PC-3 (cell line): ENCODE measurements at regions not wholly inside any gene's neighbourhood (a gene's known extent, or its start where the extent isn't known, plus 50 kb on each side); places are given as distances from the start of the nearest gene placed in this dataset.

ENCODE experiments used
- ATAC-seq: fragments of 200-7000 bp; cut with Tn5 transposase; 2 replicates; pipeline ENCODE4 v1.9.1; 2020; ENCODE audit warnings: mild to moderate bottlenecking, moderate library complexity
- BruUV-seq: library from RNA; stranded (reverse); fragments of 400-500 nt; replicated peaks from 2 replicates; lab custom pipeline; 2021; lab: Mats Ljungman, UMichigan
- CTCF ChIA-PET: fragments of 300-600 bp; sonication (Branson Sonifier 250); formaldehyde crosslinking; loops from one replicate; lab custom pipeline; 2022; ENCODE audit warnings: antibody characterized with exemption; lab: Charles Lee
- POLR2A ChIA-PET: fragments of 300-600 bp; sonication (Branson Sonifier 250); formaldehyde crosslinking; loops from one replicate; lab custom pipeline; 2022; ENCODE audit warnings: antibody characterized with exemption; ENCODE audit not compliant: unreplicated experiment; lab: Charles Lee
- DNase-seq: peaks from one replicate; pipeline ENCODE4 v3.0.0-alpha.2; 2015
- H2AFZ ChIP-seq: fragments of 300-600 bp; sonication (generic); 2 replicates; pipeline ENCODE4 v1.6.0; 2016; ENCODE audit warnings: antibody characterized with exemption, low read length
- H3F3A ChIP-seq: fragments of 300-600 bp; sonication (generic); one replicate; pipeline ENCODE4 v1.6.0; 2017; ENCODE audit warnings: antibody characterized with exemption, low read length, control low read depth, mild to moderate bottlenecking; ENCODE audit not compliant: unreplicated experiment
- H3K27ac ChIP-seq: fragments of 300-600 bp; sonication (generic); 2 replicates; pipeline ENCODE4 v1.5.1; 2016; ENCODE audit warnings: mild to moderate bottlenecking, low read length
- H3K27me3 ChIP-seq: fragments of 300-600 bp; sonication (generic); 2 replicates; pipeline ENCODE4 v1.6.1; 2016; ENCODE audit warnings: low read length, mixed read lengths
- H3K36me3 ChIP-seq: fragments of 300-600 bp; sonication (generic); 2 replicates; pipeline ENCODE4 v1.6.1; 2016; ENCODE audit warnings: low read depth, mixed run types, low read length, mixed read lengths
- H3K4me1 ChIP-seq: fragments of 300-600 bp; sonication (generic); 2 replicates; pipeline ENCODE4 v1.5.1; 2016; ENCODE audit warnings: low read length; ENCODE audit not compliant: insufficient read depth
- H3K4me2 ChIP-seq: fragments of 300-600 bp; sonication (generic); 2 replicates; pipeline ENCODE4 v1.6.0; 2016; ENCODE audit warnings: low read length
- H3K4me3 ChIP-seq: fragments of 300-600 bp; sonication (generic); 2 replicates; pipeline ENCODE4 v1.5.1; 2016; ENCODE audit warnings: mild to moderate bottlenecking, low read length, mixed read lengths
- H3K79me2 ChIP-seq: fragments of 300-600 bp; sonication (generic); 2 replicates; pipeline ENCODE4 v1.6.1; 2017; ENCODE audit warnings: low read length, mixed read lengths
- H3K9ac ChIP-seq: fragments of 300-600 bp; sonication (generic); 2 replicates; pipeline ENCODE4 v1.6.0; 2016; ENCODE audit warnings: mild to moderate bottlenecking, low read length
- H3K9me2 ChIP-seq: fragments of 300-600 bp; sonication (generic); replicated peaks from 2 replicates; pipeline ENCODE4 v1.6.1; 2016; ENCODE audit warnings: mixed run types, low read length, mixed read lengths
- H3K9me3 ChIP-seq: fragments of 300-600 bp; sonication (generic); 2 replicates; pipeline ENCODE4 v1.6.1; 2016; ENCODE audit warnings: low read length, mixed read lengths
- H4K20me1 ChIP-seq: fragments of 300-600 bp; sonication (generic); 2 replicates; pipeline ENCODE4 v1.6.1; 2016; ENCODE audit warnings: low read length, mixed read lengths
- CTCF ChIP-seq: fragments of 300-600 bp; sonication (generic); conservative IDR thresholded peaks from 2 replicates; pipeline ENCODE4 v1.5.1; 2017; ENCODE audit warnings: antibody characterized with exemption, low read depth, mild to moderate bottlenecking, low read length
- EZH2 ChIP-seq: fragments of 300-600 bp; sonication (generic); IDR thresholded peaks from one replicate; pipeline ENCODE4 v1.6.1; 2017; ENCODE audit warnings: antibody characterized with exemption, mild to moderate bottlenecking, low read length; ENCODE audit not compliant: unreplicated experiment
- EZH2phosphoT487 ChIP-seq: fragments of 300-600 bp; sonication (generic); IDR thresholded peaks from 2 replicates; pipeline ENCODE4 v1.6.1; 2018; ENCODE audit warnings: mild to moderate bottlenecking, antibody characterized with exemption, low read length, borderline replicate concordance
- intact Hi-C: fragments of 100-400 bp; cut with micrococcal nuclease; formaldehyde crosslinking; loops from 2 replicates; pipeline ENCODE4 v1.9.0; 2023

- Histone ChIP-seq H3K4me3 (no peak overlapping the region), H4K20me1 (no peaks in the 10 kb centered on the region), H3K9me2 (no peaks in the 10 kb centered on the region), H3F3A (no peaks in the 10 kb centered on the region), H3K27me3 (no peaks in the 10 kb centered on the region), H3K4me2 (no peak overlapping the region), H3K27ac (no peak overlapping the region), H2AFZ (no peak overlapping the region), H3K79me2 (no peaks in the 10 kb centered on the region), H3K36me3 (no peaks in the 10 kb centered on the region), H3K4me1 (peaks cover 11% of the 10 kb centered on the region), H3K9ac (no peak overlapping the region), H3K9me3 (no peaks in the 10 kb centered on the region)
- ATAC-seq (no peak), DNase-seq (no peak)
- ChIA-PET POLR2A (interaction anchor here (0.6 kb wide), 1 partner anchor 110 kb away, joined by 13 read pairs; no protein-coding TSS in a partner anchor), CTCF (no interaction called here)
- intact Hi-C loops: loop anchor here (10.0 kb wide), 1 partner anchor 179 kb away; the partner anchor contains the start of gene NANOS1
- BruUV-seq: no TSS peak
- no peak for TF ChIP-seq EZH2phosphoT487
- no peak for TF ChIP-seq CTCF
- TF ChIP-seq EZH2: no peak
Measured at GRCh38 chr10:118845776-118846175, 91.0 kb upstream of the CACUL1 start.

GRCh38 chr10:118850418-118851061 is 95.8 kb upstream of the CACUL1 start:
- no peak overlapping the region for H3K9ac ChIP-seq
- BruUV-seq: no TSS peak
- H3K9me3 ChIP-seq: no peaks in the 10 kb centered on the region
- ChIA-PET POLR2A (no interaction called here), CTCF (no interaction called here)
- no peaks in the 10 kb centered on the region for H3K79me2 ChIP-seq
- no peaks in the 10 kb centered on the region for H3K9me2 ChIP-seq
- peak; percentile 65 for DNase-seq
- no peak overlapping the region for H2AFZ ChIP-seq
- H3K27me3 ChIP-seq: no peaks in the 10 kb centered on the region
- ATAC-seq: no peak
- no peaks in the 10 kb centered on the region for H3F3A ChIP-seq
- no peaks in the 10 kb centered on the region for H3K36me3 ChIP-seq
- no peaks in the 10 kb centered on the region for H4K20me1 ChIP-seq
- intact Hi-C loops: no loop called here
- no peak overlapping the region for H3K4me3 ChIP-seq
- H3K4me2 ChIP-seq: no peak overlapping the region
- TF ChIP-seq EZH2 (no peak), CTCF (peak; percentile 76)
- H3K4me1 ChIP-seq: peaks cover 9% of the 10 kb centered on the region; the same call in 1 of the 2 replicates
- no peak overlapping the region for H3K27ac ChIP-seq
